SK-N-SH (cell line): ENCODE measurements at regions not wholly inside any gene's neighbourhood (a gene's known extent, or its start where the extent isn't known, plus 50 kb on each side); places are given as distances from the start of the nearest gene placed in this dataset.

Experiments used
- CTCF ChIA-PET: fragments of 300-600, 350-600 bp; formaldehyde crosslinking; extraction: SDS; loops from one replicate; lab custom pipeline; 2021; lab: Yijun Ruan, JAX
- POLR2A ChIA-PET: fragments of 350-600 bp; sonication (Branson Sonifier 250); formaldehyde crosslinking; extraction: SDS; loops from one replicate; lab custom pipeline; 2020; ENCODE audit warnings: antibody characterized with exemption, inconsistent platforms; lab: Yijun Ruan, JAX
- DNase-seq: peaks from one replicate; pipeline ENCODE4 v3.0.0; 2012
- H2AFZ ChIP-seq: fragments of 200-600 bp; sonication (generic); 2 replicates; pipeline ENCODE4 v1.8.1; 2016; ENCODE audit warnings: antibody characterized with exemption, mild to moderate bottlenecking, low read depth
- H3F3A ChIP-seq: fragments of 200-600 bp; sonication (generic); replicated peaks from 2 replicates; pipeline ENCODE3; 2016; ENCODE audit warnings: antibody characterized with exemption, mild to moderate bottlenecking; ENCODE audit not compliant: insufficient read depth
- H3K27ac ChIP-seq, 2 experiments: fragments of 200-500 bp in 1 of 2; fragments of 200-600 bp in 1 of 2; sonication (Bioruptor generic) in 1 of 2; sonication (generic), shearing (Covaris generic) in 1 of 2; 2 replicates each; pipeline versions ENCODE4 v1.5.1 to v1.6.1; 2014 to 2016; ENCODE audit warnings: low read depth in 2 of 2, inconsistent platforms in 1 of 2, low read length in 1 of 2, mild to moderate bottlenecking in 1 of 2, mixed read lengths in 1 of 2
- H3K27me3 ChIP-seq: fragments of 200-600 bp; sonication (generic), shearing (Covaris generic); 2 replicates; pipeline ENCODE4 v1.6.1; 2016; ENCODE audit warnings: mixed run types; ENCODE audit not compliant: insufficient read depth
- H3K36me3 ChIP-seq, 2 experiments: fragments of 200-500 bp in 1 of 2; fragments of 200-600 bp in 1 of 2; sonication (Bioruptor generic) in 1 of 2; sonication (generic) in 1 of 2; replicated peaks in 1 of 2; 2 replicates each; pipeline versions ENCODE3 to v1.5.1; 2014 to 2016; ENCODE audit warnings: low read length in 1 of 2, mild to moderate bottlenecking in 1 of 2; ENCODE audit not compliant: insufficient read depth in 2 of 2, control insufficient read depth in 1 of 2
- H3K4me1 ChIP-seq, 2 experiments: fragments of 200-500 bp in 1 of 2; fragments of 200-600 bp in 1 of 2; sonication (Bioruptor generic) in 1 of 2; sonication (generic), shearing (Covaris generic) in 1 of 2; 2 replicates each; pipeline versions ENCODE4 v1.5.1 to v1.6.1; 2014 to 2016; ENCODE audit warnings: low read depth in 1 of 2, low read length in 1 of 2, mixed run types in 1 of 2; ENCODE audit not compliant: insufficient read depth in 2 of 2, control insufficient read depth in 1 of 2
- H3K4me2 ChIP-seq: fragments of 200-600 bp; sonication (generic), shearing (Covaris generic); 2 replicates; pipeline ENCODE4 v1.6.1; 2017; ENCODE audit warnings: mixed run types
- H3K4me3 ChIP-seq, 2 experiments: fragments of 200-500 bp in 1 of 2; fragments of 200-600 bp in 1 of 2; sonication (Bioruptor generic) in 1 of 2; sonication (generic), shearing (Covaris generic) in 1 of 2; 2 replicates each; pipeline versions ENCODE4 v1.5.1 to v1.8.1; 2014 to 2016; ENCODE audit warnings: low read depth in 2 of 2, inconsistent platforms in 1 of 2, low read length in 1 of 2, mild to moderate bottlenecking in 1 of 2, mixed read lengths in 1 of 2, moderate library complexity in 1 of 2
- H3K79me2 ChIP-seq: fragments of 200-600 bp; sonication (generic); 2 replicates; pipeline ENCODE4 v1.8.1; 2017; ENCODE audit warnings: mild to moderate bottlenecking; ENCODE audit not compliant: insufficient read depth
- H3K9ac ChIP-seq: fragments of 200-600 bp; sonication (generic); 2 replicates; pipeline ENCODE4 v1.6.1; 2017; ENCODE audit warnings: mixed run types
- H3K9me2 ChIP-seq: fragments of 200-600 bp; sonication (generic); 2 replicates; pipeline ENCODE4 v1.6.1; 2017; ENCODE audit warnings: mixed run types
- H3K9me3 ChIP-seq: fragments of 200-600 bp; sonication (generic); 2 replicates; pipeline ENCODE4 v1.6.1; 2017; ENCODE audit warnings: mixed run types, mild to moderate bottlenecking, moderate library complexity
- H4K20me1 ChIP-seq: fragments of 200-600 bp; sonication (generic); 2 replicates; pipeline ENCODE4 v1.6.1; 2017; ENCODE audit warnings: mild to moderate bottlenecking, mixed run types; ENCODE audit not compliant: insufficient read depth
- ELF1 ChIP-seq: IDR thresholded peaks from 2 replicates; pipeline ENCODE4 v1.4.0; 2012
- FOXJ3 ChIP-seq: sonication (generic); formaldehyde crosslinking; IDR thresholded peaks from 2 replicates; pipeline ENCODE4 v1.5.1; 2020; ENCODE audit warnings: mild to moderate bottlenecking, missing genetic modification reagents
- GATA2 ChIP-seq: sonication (generic); formaldehyde crosslinking; IDR thresholded peaks from 2 replicates; pipeline ENCODE4 v1.5.0; 2020; ENCODE audit warnings: mild to moderate bottlenecking, missing genetic modification reagents
- MXI1 ChIP-seq: IDR thresholded peaks from 2 replicates; pipeline ENCODE4 v1.6.1; 2012; ENCODE audit warnings: mild to moderate bottlenecking, low read depth, low read length, improper control_type of control experiment
- NFIC ChIP-seq: IDR thresholded peaks from 2 replicates; pipeline ENCODE4 v1.4.0; 2012; ENCODE audit warnings: borderline replicate concordance
- NRF1 ChIP-seq: IDR thresholded peaks from 2 replicates; pipeline ENCODE4 v1.6.1; 2012; ENCODE audit warnings: low read depth, mild to moderate bottlenecking, low read length
- TCF12 ChIP-seq: IDR thresholded peaks from 2 replicates; pipeline ENCODE4 v1.4.0; 2012
- TEAD4 ChIP-seq: IDR thresholded peaks from 2 replicates; pipeline ENCODE4 v1.4.0; 2012; ENCODE audit warnings: mild to moderate bottlenecking, borderline replicate concordance; ENCODE audit not compliant: insufficient read depth
- WGBS: methylation state at CpG from one replicate; pipeline ENCODE4 v1.1.6; 2017; ENCODE audit warnings: low lambda C conversion rate; 5-methylcytosine and 5-hydroxymethylcytosine counted together
- TF ChIP-seq, protein P1 (sequence below): fragments of 150-350 bp; IDR thresholded peaks from 2 replicates; pipeline ENCODE4 v1.6.1; 2016; ENCODE audit warnings: mild to moderate bottlenecking, low read depth, low read length
- TF ChIP-seq, protein P2 (sequence below): fragments of 150-350 bp; IDR thresholded peaks from 2 replicates; pipeline ENCODE4 v1.6.1; 2017; ENCODE audit warnings: antibody characterized with exemption, low read length, low read depth, borderline replicate concordance
- TF ChIP-seq, protein P3 (sequence below): IDR thresholded peaks from 2 replicates; pipeline ENCODE4 v1.6.1; 2012; ENCODE audit warnings: mild to moderate bottlenecking, low read depth, low read length, moderate library complexity
- TF ChIP-seq, protein P4 (sequence below): IDR thresholded peaks from 2 replicates; pipeline ENCODE4 v1.4.0; 2012; ENCODE audit warnings: low read depth, borderline replicate concordance
- TF ChIP-seq, protein P5 (sequence below): IDR thresholded peaks from 2 replicates; pipeline ENCODE4 v1.4.0; 2012; ENCODE audit warnings: low read depth, borderline replicate concordance

DNA sequence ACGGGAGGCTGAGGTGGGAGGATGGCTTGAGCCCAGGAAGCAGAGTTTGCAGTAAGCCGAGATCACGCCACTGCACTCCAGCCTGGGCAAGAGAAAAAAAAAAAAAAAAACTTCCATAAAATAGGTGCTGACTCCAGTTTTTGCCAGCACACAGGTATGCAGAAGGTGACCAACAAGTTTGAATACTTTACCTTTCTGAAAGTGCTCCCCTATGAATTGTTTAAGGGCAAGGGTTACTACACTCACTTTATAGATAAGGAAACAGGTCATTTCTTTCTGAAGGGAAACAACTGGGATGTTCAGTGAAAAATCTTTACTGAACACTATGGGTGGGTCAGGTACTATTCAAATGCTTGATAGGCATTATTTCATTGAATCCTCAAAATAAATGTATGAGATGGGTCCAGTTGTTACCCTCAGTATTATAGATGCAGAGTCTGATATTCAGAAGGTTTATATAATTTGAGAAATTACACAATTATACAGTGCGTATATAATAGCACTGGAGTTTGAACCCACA, 538.5 kb downstream of the INSC start (continued):
- TF ChIP-seq, protein P1, sequence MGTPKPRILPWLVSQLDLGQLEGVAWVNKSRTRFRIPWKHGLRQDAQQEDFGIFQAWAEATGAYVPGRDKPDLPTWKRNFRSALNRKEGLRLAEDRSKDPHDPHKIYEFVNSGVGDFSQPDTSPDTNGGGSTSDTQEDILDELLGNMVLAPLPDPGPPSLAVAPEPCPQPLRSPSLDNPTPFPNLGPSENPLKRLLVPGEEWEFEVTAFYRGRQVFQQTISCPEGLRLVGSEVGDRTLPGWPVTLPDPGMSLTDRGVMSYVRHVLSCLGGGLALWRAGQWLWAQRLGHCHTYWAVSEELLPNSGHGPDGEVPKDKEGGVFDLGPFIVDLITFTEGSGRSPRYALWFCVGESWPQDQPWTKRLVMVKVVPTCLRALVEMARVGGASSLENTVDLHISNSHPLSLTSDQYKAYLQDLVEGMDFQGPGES = no peak
- no peak for TF ChIP-seq NRF1
- TF ChIP-seq, protein P2, sequence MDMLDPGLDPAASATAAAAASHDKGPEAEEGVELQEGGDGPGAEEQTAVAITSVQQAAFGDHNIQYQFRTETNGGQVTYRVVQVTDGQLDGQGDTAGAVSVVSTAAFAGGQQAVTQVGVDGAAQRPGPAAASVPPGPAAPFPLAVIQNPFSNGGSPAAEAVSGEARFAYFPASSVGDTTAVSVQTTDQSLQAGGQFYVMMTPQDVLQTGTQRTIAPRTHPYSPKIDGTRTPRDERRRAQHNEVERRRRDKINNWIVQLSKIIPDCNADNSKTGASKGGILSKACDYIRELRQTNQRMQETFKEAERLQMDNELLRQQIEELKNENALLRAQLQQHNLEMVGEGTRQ = no peak

DNA sequence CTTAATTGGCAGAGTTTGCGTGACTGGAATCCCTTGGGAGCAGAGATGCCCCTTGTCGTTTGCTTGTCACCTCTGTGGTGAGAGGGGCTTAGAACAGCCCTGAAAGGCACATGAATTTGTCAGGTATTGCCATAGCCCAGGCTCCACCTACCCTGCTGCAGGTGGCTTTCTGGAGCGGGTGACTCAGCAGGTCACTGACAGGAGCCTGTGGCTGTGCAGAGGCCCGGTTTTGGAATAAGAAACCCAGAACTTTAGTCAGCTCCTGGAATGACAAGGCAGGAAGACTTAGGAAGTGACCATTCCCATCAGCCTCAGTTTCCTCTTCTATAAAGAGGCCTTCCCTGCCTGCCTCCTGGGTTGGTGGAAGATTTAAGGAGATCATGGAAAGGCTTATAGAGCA, 539.7 kb downstream of the INSC start:
- no peaks in the 10 kb centered on the region for H3K27me3 ChIP-seq
- TF ChIP-seq, protein P1 = no peak
- TF ChIP-seq, all 33 proteins: peak for 0
- ChIA-PET POLR2A (no interaction called here), CTCF (interaction anchor here (0.9 to 1.3 kb wide), 2 partner anchors 118 to 197 kb away, joined by 3 to 5 read pairs; no protein-coding TSS in a partner anchor)
- no peaks in the 10 kb centered on the region for H3K79me2 ChIP-seq
- no peaks in the 10 kb centered on the region for H3F3A ChIP-seq
- H2AFZ ChIP-seq = no peak overlapping the region
- no peaks in the 10 kb centered on the region for H3K9me2 ChIP-seq
- no peak overlapping the region for H3K4me2 ChIP-seq
- H3K9ac ChIP-seq = no peak overlapping the region
- no peaks in the 10 kb centered on the region for H3K9me3 ChIP-seq
- no peak overlapping the region for H3K27ac ChIP-seq
- no peaks in the 10 kb centered on the region for H4K20me1 ChIP-seq
- no peak overlapping the region for H3K4me3 ChIP-seq
- 59% methylated on average over 4 of the region's 4 CpGs for WGBS
- DNase-seq = no peak
- H3K36me3 ChIP-seq = no peaks in the 10 kb centered on the region
- H3K4me1 ChIP-seq = peaks cover 0 to 18% of the 10 kb centered on the region in 2 experiments; a peak in 2 of 4 replicates

DNA sequence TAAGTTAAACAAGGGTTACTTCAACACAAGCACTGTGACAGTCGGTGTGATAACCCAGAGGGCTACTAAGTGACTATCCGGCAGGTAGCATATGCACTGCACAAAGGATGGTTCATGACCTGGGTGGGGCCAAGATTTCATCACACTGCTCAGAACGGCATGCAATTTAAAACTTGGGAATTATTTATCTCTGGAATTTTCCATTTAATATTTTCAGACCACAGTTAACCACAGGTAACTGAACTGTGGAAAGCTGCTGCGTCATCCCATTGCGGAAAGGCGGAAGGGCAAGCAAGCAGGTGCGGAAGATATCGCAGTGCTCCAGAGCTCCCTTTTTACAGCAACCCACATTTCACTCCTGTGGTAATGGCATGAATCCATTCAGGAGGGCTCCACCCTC, 540.8 kb downstream of the INSC start:
- Histone ChIP-seq H3K36me3 (no peaks in the 10 kb centered on the region), H3K79me2 (no peaks in the 10 kb centered on the region), H3K27me3 (no peaks in the 10 kb centered on the region), H3F3A (no peaks in the 10 kb centered on the region), H3K4me1 (peaks cover 0 to 9% of the 10 kb centered on the region in 2 experiments; a peak in 2 of 4 replicates), H3K9ac (no peak overlapping the region), H4K20me1 (no peaks in the 10 kb centered on the region), H3K4me2 (no peak overlapping the region), H3K9me3 (no peaks in the 10 kb centered on the region), H3K9me2 (no peaks in the 10 kb centered on the region), H3K4me3 (no peak overlapping the region), H2AFZ (no peak overlapping the region), H3K27ac (no peak overlapping the region)
- 71% methylated on average over 8 of the region's 8 CpGs for WGBS
- ChIA-PET CTCF (interaction anchor here (1.1 to 1.3 kb wide), 2 partner anchors 117 to 328 kb away, joined by 3 to 5 read pairs; no protein-coding TSS in a partner anchor), POLR2A (no interaction called here)
- no peak for TF ChIP-seq ELF1
- TF ChIP-seq, protein P3, sequence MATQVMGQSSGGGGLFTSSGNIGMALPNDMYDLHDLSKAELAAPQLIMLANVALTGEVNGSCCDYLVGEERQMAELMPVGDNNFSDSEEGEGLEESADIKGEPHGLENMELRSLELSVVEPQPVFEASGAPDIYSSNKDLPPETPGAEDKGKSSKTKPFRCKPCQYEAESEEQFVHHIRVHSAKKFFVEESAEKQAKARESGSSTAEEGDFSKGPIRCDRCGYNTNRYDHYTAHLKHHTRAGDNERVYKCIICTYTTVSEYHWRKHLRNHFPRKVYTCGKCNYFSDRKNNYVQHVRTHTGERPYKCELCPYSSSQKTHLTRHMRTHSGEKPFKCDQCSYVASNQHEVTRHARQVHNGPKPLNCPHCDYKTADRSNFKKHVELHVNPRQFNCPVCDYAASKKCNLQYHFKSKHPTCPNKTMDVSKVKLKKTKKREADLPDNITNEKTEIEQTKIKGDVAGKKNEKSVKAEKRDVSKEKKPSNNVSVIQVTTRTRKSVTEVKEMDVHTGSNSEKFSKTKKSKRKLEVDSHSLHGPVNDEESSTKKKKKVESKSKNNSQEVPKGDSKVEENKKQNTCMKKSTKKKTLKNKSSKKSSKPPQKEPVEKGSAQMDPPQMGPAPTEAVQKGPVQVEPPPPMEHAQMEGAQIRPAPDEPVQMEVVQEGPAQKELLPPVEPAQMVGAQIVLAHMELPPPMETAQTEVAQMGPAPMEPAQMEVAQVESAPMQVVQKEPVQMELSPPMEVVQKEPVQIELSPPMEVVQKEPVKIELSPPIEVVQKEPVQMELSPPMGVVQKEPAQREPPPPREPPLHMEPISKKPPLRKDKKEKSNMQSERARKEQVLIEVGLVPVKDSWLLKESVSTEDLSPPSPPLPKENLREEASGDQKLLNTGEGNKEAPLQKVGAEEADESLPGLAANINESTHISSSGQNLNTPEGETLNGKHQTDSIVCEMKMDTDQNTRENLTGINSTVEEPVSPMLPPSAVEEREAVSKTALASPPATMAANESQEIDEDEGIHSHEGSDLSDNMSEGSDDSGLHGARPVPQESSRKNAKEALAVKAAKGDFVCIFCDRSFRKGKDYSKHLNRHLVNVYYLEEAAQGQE = no peak
- TF ChIP-seq MXI1 = no peak
- TF ChIP-seq, protein P2 = no peak
- TF ChIP-seq FOXJ3 (CRISPR knock-in tag) = no peak
- TF ChIP-seq, protein P4, sequence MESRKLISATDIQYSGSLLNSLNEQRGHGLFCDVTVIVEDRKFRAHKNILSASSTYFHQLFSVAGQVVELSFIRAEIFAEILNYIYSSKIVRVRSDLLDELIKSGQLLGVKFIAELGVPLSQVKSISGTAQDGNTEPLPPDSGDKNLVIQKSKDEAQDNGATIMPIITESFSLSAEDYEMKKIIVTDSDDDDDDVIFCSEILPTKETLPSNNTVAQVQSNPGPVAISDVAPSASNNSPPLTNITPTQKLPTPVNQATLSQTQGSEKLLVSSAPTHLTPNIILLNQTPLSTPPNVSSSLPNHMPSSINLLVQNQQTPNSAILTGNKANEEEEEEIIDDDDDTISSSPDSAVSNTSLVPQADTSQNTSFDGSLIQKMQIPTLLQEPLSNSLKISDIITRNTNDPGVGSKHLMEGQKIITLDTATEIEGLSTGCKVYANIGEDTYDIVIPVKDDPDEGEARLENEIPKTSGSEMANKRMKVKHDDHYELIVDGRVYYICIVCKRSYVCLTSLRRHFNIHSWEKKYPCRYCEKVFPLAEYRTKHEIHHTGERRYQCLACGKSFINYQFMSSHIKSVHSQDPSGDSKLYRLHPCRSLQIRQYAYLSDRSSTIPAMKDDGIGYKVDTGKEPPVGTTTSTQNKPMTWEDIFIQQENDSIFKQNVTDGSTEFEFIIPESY = no peak
- no peak for TF ChIP-seq TCF12
- TF ChIP-seq, protein P5, sequence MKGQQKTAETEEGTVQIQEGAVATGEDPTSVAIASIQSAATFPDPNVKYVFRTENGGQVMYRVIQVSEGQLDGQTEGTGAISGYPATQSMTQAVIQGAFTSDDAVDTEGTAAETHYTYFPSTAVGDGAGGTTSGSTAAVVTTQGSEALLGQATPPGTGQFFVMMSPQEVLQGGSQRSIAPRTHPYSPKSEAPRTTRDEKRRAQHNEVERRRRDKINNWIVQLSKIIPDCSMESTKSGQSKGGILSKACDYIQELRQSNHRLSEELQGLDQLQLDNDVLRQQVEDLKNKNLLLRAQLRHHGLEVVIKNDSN = no peak
- TF ChIP-seq TEAD4 = no peak
- no peak for TF ChIP-seq GATA2 (CRISPR knock-in tag)
- no peak for TF ChIP-seq NFIC
- DNase-seq = no peak
